Astrocyte (in vitro differentiated cells and primary cell): ENCODE measurements at regions not wholly inside any gene's neighbourhood (a gene's known extent, or its start where the extent isn't known, plus 50 kb on each side); places are given as distances from the start of the nearest gene placed in this dataset.

ENCODE experiments used
- DNase-seq: peaks from one replicate; pipeline ENCODE4 v3.0.0-alpha.2; 2010; ENCODE audit warnings: low read depth
- FAIRE-seq: peaks from 2 replicates; lab custom pipeline; 2011; peaks lifted over from hg19 to GRCh38; lab: Jason Lieb, UNC
- H2AFZ ChIP-seq: 2 replicates; pipeline ENCODE4 v1.6.0; 2012; ENCODE audit warnings: low read depth, low read length, inconsistent platforms
- H3K27ac ChIP-seq: 2 replicates; pipeline ENCODE4 v1.5.1; 2011; ENCODE audit warnings: low read depth, low read length, inconsistent platforms
- H3K27me3 ChIP-seq: 2 replicates; pipeline ENCODE4 v1.6.0; 2011; ENCODE audit warnings: low read length, inconsistent platforms; ENCODE audit not compliant: insufficient read depth
- H3K36me3 ChIP-seq: 2 replicates; pipeline ENCODE4 v1.5.1; 2011; ENCODE audit warnings: low read length, inconsistent platforms; ENCODE audit not compliant: insufficient read depth
- H3K4me1 ChIP-seq: 2 replicates; pipeline ENCODE4 v1.5.1; 2011; ENCODE audit warnings: low read length, inconsistent platforms; ENCODE audit not compliant: insufficient read depth
- H3K4me2 ChIP-seq: 2 replicates; pipeline ENCODE4 v1.6.0; 2012; ENCODE audit warnings: low read length, inconsistent platforms
- H3K4me3 ChIP-seq: 2 replicates; pipeline ENCODE4 v1.5.1; 2011; ENCODE audit warnings: low read depth, mild to moderate bottlenecking, low read length, inconsistent platforms; ENCODE audit not compliant: insufficient read depth
- H3K79me2 ChIP-seq: 2 replicates; pipeline ENCODE4 v1.6.0; 2012; ENCODE audit warnings: mild to moderate bottlenecking, low read length, inconsistent platforms; ENCODE audit not compliant: insufficient read depth
- H3K9ac ChIP-seq: 2 replicates; pipeline ENCODE4 v1.6.0; 2012; ENCODE audit warnings: mild to moderate bottlenecking, low read length, inconsistent platforms
- H3K9me3 ChIP-seq: 2 replicates; pipeline ENCODE4 v1.5.1; 2012; ENCODE audit warnings: low read depth, mild to moderate bottlenecking, low read length, inconsistent platforms; ENCODE audit not compliant: insufficient read depth
- H4K20me1 ChIP-seq: 2 replicates; pipeline ENCODE4 v1.6.0; 2012; ENCODE audit warnings: low read length, inconsistent platforms; ENCODE audit not compliant: insufficient read depth
- H3K27ac Mint-ChIP-seq: one replicate; pipeline ENCODE4 v1.8.0; 2021; ENCODE audit warnings: mild to moderate bottlenecking, mixed read lengths; ENCODE audit not compliant: unreplicated experiment
- H3K27me3 Mint-ChIP-seq: one replicate; pipeline ENCODE4 v1.8.0; 2021; ENCODE audit warnings: low read depth, mixed read lengths; ENCODE audit not compliant: unreplicated experiment
- H3K36me3 Mint-ChIP-seq: one replicate; pipeline ENCODE4 v1.8.0; 2021; ENCODE audit warnings: low read depth, mixed read lengths; ENCODE audit not compliant: unreplicated experiment
- H3K4me1 Mint-ChIP-seq: one replicate; pipeline ENCODE4 v1.8.0; 2021; ENCODE audit warnings: low read depth, mixed read lengths; ENCODE audit not compliant: unreplicated experiment
- H3K4me3 Mint-ChIP-seq: one replicate; pipeline ENCODE4 v1.8.0; 2021; ENCODE audit warnings: mild to moderate bottlenecking, moderate library complexity, mixed read lengths; ENCODE audit not compliant: unreplicated experiment
- H3K9me3 Mint-ChIP-seq: one replicate; pipeline ENCODE4 v1.8.0; 2021; ENCODE audit warnings: mild to moderate bottlenecking, mixed read lengths; ENCODE audit not compliant: unreplicated experiment
- EZH2 ChIP-seq: IDR thresholded peaks from 2 replicates; pipeline ENCODE4 v1.6.1; 2012; ENCODE audit warnings: mild to moderate bottlenecking, low read length, inconsistent platforms; ENCODE audit not compliant: insufficient read depth
- TF ChIP-seq, protein P1 (sequence below): IDR thresholded peaks from 2 replicates; pipeline ENCODE4 v1.5.1; 2011; ENCODE audit warnings: low read depth, mild to moderate bottlenecking, inconsistent platforms, low read length, moderate library complexity; ENCODE audit not compliant: insufficient read depth

- no peak overlapping the region for H3K4me3 Mint-ChIP-seq
- no peak overlapping the region for H3K4me3 ChIP-seq
- no peaks in the 10 kb centered on the region for H3K79me2 ChIP-seq
- no peak overlapping the region for H3K27ac ChIP-seq
- no peak for TF ChIP-seq EZH2
- TF ChIP-seq, protein P1, sequence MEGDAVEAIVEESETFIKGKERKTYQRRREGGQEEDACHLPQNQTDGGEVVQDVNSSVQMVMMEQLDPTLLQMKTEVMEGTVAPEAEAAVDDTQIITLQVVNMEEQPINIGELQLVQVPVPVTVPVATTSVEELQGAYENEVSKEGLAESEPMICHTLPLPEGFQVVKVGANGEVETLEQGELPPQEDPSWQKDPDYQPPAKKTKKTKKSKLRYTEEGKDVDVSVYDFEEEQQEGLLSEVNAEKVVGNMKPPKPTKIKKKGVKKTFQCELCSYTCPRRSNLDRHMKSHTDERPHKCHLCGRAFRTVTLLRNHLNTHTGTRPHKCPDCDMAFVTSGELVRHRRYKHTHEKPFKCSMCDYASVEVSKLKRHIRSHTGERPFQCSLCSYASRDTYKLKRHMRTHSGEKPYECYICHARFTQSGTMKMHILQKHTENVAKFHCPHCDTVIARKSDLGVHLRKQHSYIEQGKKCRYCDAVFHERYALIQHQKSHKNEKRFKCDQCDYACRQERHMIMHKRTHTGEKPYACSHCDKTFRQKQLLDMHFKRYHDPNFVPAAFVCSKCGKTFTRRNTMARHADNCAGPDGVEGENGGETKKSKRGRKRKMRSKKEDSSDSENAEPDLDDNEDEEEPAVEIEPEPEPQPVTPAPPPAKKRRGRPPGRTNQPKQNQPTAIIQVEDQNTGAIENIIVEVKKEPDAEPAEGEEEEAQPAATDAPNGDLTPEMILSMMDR, result no peak
- no peak overlapping the region for H3K27ac Mint-ChIP-seq
- H3K36me3 Mint-ChIP-seq, result no peaks in the 10 kb centered on the region
- H3K27me3 Mint-ChIP-seq, result peaks cover 6% of the 10 kb centered on the region
- H3K36me3 ChIP-seq, result no peaks in the 10 kb centered on the region
- H2AFZ ChIP-seq, result no peak overlapping the region
- H4K20me1 ChIP-seq, result no peaks in the 10 kb centered on the region
- peaks cover 3% of the 10 kb centered on the region for H3K9me3 ChIP-seq
- FAIRE-seq (no peak), DNase-seq (no peak)
- no peaks in the 10 kb centered on the region for H3K4me1 Mint-ChIP-seq
- H3K4me1 ChIP-seq, result no peaks in the 10 kb centered on the region
- no peak overlapping the region for H3K9ac ChIP-seq
- no peak overlapping the region for H3K4me2 ChIP-seq
- peaks cover 4% of the 10 kb centered on the region for H3K9me3 Mint-ChIP-seq
- H3K27me3 ChIP-seq, result no peaks in the 10 kb centered on the region
Observed at GRCh38 chr17:55909776-55910175, 158.9 kb downstream of the PCTP start.

GRCh38 chr17:55911186-55911585 lies 160.3 kb downstream of the PCTP start:
- H3K9ac ChIP-seq, result no peak overlapping the region
- no peak for DNase-seq
- H3K9me3 Mint-ChIP-seq, result peaks cover 4% of the 10 kb centered on the region
- H3K27ac Mint-ChIP-seq, result no peak overlapping the region
- H4K20me1 ChIP-seq, result no peaks in the 10 kb centered on the region
- peaks cover 8% of the 10 kb centered on the region for H3K9me3 ChIP-seq
- no peaks in the 10 kb centered on the region for H3K79me2 ChIP-seq
- no peaks in the 10 kb centered on the region for H3K36me3 Mint-ChIP-seq
- H3K4me3 Mint-ChIP-seq, result no peak overlapping the region
- H3K27me3 ChIP-seq, result no peaks in the 10 kb centered on the region
- H3K36me3 ChIP-seq, result no peaks in the 10 kb centered on the region
- H2AFZ ChIP-seq, result no peak overlapping the region
- FAIRE-seq, result no peak
- no peak overlapping the region for H3K4me3 ChIP-seq
- H3K27me3 Mint-ChIP-seq, result peaks cover 6% of the 10 kb centered on the region
- H3K4me1 Mint-ChIP-seq, result no peaks in the 10 kb centered on the region
- no peak overlapping the region for H3K4me2 ChIP-seq
- H3K4me1 ChIP-seq, result no peaks in the 10 kb centered on the region
- no peak for TF ChIP-seq EZH2
- TF ChIP-seq, protein P1, result no peak
- H3K27ac ChIP-seq, result no peak overlapping the region

DNA sequence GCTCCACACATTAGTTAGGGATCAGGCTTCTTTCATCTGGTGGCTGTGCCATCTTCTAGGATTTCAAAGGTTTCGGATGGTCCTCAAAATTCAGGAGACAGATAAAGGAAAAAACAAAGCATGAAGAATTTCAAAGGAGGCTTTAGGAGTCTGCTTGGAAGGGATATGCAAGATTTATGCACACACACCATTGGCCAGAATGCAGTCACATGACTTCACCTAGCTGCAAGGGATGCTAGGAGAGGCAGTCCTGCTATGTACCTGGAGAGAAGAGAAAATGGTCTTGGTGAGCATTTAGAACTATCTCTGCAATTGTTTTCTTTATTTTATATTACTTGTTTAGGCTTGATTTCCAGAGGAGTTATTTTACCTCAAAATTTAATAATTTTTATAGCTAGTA lies 174.6 kb downstream of the PCTP start:
- peaks cover 6% of the 10 kb centered on the region for H3K27me3 Mint-ChIP-seq
- no peak for FAIRE-seq

More for the DNA sequence above, 174.6 kb downstream of the PCTP start:
- Histone ChIP-seq H2AFZ (no peak overlapping the region), H3K27me3 (no peaks in the 10 kb centered on the region), H3K9me3 (no peaks in the 10 kb centered on the region), H3K9ac (no peak overlapping the region), H4K20me1 (no peaks in the 10 kb centered on the region), H3K79me2 (no peaks in the 10 kb centered on the region), H3K4me3 (no peak overlapping the region), H3K4me2 (no peak overlapping the region), H3K27ac (no peak overlapping the region), H3K4me1 (no peaks in the 10 kb centered on the region), H3K36me3 (no peaks in the 10 kb centered on the region)
- Mint-ChIP-seq H3K36me3 (no peaks in the 10 kb centered on the region), H3K4me3 (no peak overlapping the region), H3K27ac (no peak overlapping the region), H3K9me3 (peaks cover 1% of the 10 kb centered on the region), H3K4me1 (peaks cover 1% of the 10 kb centered on the region)
- DNase-seq, result no peak
- TF ChIP-seq EZH2, result no peak
- TF ChIP-seq, protein P1, result no peak
